Fibroblast of peridontal ligament (primary cell): ENCODE measurements at regions not wholly inside any gene's neighbourhood (a gene's known extent, or its start where the extent isn't known, plus 50 kb on each side); places are given as distances from the start of the nearest gene placed in this dataset.
"Not testable (repeated sequence)": the region's sequence is repeated elsewhere in the genome, so short reads cannot be mapped to it uniquely, and the experiment has no call there.

ENCODE experiments used
- DNase-seq: peaks from one replicate; pipeline ENCODE4 v3.0.0-alpha.2; 2010; ENCODE audit errors: extremely low read depth

DNA sequence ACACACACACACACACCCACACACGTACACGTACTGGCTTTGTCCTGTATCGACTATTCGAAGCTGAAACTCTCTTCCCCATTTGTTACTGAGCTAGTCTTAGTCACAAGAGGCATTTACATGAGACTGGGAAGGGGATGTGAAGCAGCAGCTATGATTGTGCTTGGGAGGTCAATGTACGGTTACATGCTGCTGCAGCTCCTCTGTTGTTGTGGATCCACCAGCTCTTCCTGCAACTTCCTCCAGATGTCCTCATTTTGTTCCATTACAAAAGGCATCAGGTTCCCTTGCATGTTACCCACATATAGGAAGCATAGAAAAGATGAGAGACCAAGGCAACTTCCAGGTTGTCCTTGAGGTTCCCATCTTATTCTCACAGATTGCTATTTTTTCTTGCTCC, 612.4 kb upstream of the IMPG1 start:
- DNase-seq = no peak

DNA sequence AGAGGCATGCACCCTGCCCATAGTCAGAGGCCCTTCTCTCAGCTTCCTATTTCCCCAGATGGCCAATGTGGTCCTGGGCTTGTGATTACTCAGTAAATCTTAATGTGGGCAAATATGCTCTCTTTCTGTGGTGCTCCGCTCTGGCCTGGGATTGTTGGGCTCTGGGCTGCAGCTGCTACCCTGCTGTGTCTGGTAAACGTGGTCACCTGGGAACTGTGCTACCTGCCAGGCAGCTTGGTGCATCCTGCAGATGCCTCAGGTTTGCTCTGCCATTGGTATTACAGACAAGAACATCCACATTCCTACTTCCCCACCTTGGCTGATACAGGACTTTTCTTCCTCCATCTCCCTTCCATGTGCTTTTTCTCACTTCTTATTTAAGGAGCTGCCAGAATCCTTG, 611.5 kb upstream of the IMPG1 start:
- DNase-seq = no peak

DNA sequence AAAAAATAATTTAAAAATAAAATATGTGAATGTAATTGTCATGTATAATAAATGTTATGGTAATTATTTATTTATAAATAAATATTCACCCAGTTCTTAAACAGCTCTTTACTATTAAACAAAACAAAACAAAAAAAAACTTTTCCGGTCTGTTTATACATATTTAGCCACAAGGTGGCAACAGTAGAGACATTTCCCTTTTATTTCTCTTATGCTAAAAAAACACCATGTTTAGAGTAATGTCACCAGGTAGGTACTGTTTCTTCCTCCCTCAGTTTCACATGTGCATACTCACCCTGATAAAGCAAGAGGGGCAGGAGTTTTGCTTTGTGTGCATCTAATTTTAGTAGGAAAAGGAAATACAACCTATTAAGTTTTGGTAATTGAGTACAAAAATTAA, 610.4 kb upstream of the IMPG1 start:
- DNase-seq = peak; percentile 11

DNA sequence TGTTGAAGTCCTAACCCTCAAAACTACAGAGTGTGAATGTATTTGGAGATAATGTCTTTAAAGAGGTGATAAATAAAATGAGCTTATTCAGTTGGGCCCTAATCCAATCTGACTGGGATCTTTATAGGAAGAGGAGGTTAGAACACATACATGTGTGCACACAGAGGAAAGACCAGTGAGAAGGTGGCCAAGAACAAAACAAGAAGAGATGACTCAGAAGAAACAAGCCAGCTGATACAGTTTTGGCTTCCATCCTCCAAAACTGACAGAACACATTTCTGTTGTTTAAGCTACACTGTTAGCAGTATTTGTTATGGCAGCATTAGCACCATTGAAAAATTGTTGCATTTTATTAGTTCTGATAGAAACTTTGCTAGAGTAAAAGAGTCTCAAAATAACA, 609.3 kb upstream of the IMPG1 start:
- no peak for DNase-seq

- no peak for DNase-seq
Observed at GRCh38 chr6:76677017-76677416, 604.6 kb upstream of the IMPG1 start.

- no peak for DNase-seq
Observed at GRCh38 chr6:76671751-76672150, 599.3 kb upstream of the IMPG1 start.

DNA sequence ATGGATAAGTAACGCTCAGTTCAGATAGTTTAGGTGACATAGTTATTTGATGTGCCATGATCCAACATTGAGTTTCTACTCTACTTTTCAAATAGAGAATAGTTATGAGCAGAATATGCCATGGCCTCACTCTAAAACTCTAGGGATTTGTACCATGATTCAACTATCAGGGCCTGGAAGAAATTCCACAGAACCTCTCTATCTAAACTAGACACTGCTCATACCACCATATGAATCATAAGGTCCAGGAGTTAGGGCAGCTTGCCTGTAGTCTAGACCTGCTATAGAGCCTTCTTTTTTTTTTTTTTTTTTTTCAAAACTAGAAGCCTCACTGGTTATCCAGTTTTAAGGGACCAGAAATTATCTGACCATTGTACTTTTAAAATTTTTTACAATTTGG, 571.8 kb upstream of the IMPG1 start:
- no peak for DNase-seq

DNA sequence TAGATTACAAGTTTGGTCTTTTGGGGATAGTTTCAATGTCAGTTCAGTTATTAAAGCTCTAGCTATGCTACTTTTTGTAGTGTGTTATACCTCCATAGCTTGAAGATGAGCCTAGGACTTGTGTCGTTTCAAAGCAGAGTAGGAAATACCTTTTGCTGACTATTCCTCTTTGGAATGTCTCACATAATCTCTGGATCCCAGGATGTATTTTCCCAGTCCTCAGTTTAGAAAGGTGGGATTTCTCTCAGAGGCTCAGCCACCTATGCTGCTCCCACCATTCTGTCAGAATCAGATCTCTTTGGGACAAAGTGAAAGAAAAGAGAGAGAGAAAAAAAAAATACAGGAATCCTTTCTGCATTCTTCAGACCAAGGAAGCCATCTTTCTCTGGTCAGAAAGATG, 567.5 kb upstream of the IMPG1 start:
- no peak for DNase-seq

DNA sequence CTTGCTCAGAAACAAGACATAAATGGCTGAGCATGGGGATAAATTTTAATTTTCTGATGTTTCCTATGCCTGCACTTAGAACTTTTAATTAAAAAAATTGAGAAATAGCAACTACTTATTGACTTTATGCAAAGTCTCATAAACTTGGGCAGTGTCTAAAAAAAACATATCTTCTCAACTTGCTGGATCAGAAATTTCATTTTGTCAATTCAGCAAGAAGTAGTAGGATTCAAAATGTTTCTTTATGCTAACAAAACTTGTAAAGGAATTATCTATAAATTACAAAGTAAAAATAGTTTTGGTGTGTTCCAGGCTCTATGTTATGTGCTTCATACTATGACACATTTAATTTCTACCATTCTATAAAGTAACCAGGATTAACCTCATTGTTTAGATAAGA, 562.2 kb upstream of the IMPG1 start:
- DNase-seq = no peak

DNA sequence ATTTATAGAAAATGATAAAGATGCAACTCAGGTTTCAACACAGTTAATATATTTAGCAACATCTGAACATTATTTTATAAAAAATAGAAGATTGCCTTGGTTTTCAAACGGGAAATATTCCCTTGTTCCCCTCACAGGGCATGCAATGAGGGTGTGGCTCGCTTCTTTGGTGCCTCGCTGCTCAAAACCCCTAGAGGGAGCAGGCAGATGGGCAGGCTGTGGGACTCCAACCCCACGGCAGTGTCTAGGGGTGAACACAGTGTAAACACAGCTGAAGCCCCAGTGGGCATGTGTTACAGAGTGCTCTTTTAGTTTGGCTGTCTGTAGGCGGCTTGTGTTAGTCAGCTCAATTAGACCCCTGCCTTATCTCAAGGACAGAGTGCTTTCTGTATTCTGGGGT, 560.8 kb upstream of the IMPG1 start:
- DNase-seq = no peak

- DNase-seq = no peak
Observed at GRCh38 chr6:76631622-76632021, 559.2 kb upstream of the IMPG1 start.

DNA sequence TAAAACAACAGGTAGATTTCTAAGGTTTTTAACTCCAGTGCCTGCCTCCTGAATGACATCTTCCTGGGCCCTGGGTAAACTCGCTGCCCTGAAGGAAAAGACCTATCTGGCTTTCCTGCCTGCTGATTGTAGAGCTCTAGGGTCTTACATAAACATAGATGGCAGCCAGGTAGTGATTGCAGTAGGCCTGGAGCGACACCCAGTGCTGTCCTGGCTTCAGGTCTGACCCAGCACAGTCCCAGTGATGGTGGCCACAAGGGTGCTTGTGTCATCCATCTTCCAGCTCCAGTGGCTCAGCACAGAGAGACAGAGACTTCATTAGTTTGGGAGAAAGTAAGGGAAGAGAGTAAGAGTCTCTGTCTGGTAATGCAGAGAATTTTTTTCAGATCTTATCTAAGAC, 542.9 kb upstream of the IMPG1 start:
- no peak for DNase-seq

DNA sequence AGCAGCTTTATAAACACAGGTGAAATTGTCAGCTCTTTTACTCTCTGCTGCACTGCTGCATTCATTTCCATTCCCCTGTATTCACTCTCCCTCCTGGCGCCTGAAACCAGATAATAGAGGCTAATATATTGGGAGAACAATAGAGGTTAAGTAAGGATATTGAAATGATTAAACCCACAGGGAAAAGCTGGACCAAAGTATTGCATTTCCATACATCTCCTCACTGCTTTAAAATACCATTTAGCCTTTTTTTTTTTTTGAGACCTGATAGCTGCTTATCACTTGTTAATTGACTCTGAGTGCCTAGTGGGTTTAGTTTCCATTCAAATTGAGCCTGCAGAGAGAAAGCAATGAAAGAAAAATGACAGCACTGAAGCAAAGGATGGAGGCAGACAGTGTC, 540.5 kb upstream of the IMPG1 start:
- DNase-seq = no peak

GRCh38 chr6:76609160-76609559, 536.7 kb upstream of the IMPG1 start:
- DNase-seq = no peak

GRCh38 chr6:76594109-76594508, 521.6 kb upstream of the IMPG1 start:
- DNase-seq = no peak

DNA sequence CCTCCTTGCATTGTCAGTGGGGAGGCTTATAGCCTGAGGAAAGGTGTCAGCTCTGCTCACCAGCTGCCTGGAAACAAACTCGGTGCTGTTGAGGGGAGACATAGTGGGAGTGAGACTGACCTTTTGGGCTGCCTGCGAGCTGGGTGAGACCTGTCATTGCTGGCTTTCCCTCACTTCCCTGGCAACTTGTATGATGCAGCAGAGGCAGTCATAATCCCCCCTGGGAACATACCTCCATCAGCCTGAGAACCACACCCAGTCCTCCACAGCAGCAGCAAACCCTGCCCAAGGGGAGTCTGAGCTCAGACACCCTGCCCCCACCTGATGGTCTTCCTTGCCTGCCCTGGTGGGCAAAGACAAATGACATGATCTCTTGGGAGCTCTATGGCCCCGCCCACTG, 521.2 kb upstream of the IMPG1 start:
- no peak for DNase-seq

GRCh38 chr6:76592566-76592965, 520.1 kb upstream of the IMPG1 start:
- no peak for DNase-seq

DNA sequence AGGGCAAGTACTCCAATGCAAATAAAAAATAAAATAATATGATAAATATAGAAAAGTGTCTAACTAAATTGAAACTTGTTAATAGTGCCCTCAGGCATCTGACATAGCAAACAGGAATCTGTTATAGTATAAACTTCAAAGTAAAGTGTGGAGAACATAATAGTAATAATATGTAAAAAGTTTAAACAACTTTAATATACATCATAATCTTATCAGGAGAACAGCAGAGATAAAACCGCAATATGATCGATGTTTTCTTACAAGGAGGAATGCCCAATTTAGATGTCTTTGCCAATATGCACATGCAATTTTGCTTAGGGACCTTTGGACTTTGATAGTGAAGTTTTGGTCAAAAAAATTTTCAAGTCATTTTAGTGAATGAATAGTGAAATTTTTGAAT, 514.8 kb upstream of the IMPG1 start:
- DNase-seq = no peak

DNA sequence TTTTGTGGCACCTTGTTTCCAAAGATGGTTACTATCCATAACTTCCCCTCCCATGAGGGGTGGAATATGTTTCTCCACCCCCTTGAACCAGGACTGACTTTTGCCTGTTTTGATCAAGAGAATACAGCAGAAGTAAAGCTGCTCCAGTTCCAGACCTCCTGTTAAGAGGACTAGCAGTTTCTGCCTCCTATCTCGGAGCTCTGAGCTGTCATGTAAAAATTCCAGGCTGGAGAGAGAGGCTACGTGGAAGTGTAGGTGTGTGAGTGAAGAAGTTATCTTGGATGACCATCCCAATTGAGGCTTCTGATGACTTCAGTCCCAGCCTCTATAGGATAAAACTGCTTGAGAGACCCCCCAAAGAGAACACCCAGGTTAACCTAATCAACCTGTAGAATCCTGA, 511.7 kb upstream of the IMPG1 start:
- no peak for DNase-seq

DNA sequence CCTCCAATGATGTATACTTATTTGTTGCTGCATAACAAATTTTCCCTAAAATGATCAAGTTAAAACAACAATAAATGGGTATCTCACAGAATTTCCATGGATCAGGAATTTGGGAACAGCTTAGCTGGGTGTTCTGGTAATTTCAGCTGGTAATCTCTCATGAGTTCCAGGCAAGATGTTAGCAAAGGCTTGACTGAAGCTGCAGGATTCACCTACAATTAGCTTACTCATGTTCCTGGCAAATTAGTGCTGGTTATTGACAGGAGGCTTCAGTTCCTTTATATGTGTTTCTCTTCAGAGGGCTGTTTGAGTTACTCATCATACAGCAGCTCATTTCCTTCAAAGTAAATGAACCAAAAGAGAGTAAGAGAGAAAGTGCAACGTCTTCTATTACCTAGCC, 506.3 kb upstream of the IMPG1 start:
- DNase-seq = no peak

GRCh38 chr6:76574746-76575145, 502.3 kb upstream of the IMPG1 start:
- DNase-seq = no peak

- no peak for DNase-seq
Observed at GRCh38 chr6:76565932-76566331, 493.5 kb upstream of the IMPG1 start.

- not testable (repeated sequence) for DNase-seq
Observed at GRCh38 chr6:76562371-76562770, 489.9 kb upstream of the IMPG1 start.

DNA sequence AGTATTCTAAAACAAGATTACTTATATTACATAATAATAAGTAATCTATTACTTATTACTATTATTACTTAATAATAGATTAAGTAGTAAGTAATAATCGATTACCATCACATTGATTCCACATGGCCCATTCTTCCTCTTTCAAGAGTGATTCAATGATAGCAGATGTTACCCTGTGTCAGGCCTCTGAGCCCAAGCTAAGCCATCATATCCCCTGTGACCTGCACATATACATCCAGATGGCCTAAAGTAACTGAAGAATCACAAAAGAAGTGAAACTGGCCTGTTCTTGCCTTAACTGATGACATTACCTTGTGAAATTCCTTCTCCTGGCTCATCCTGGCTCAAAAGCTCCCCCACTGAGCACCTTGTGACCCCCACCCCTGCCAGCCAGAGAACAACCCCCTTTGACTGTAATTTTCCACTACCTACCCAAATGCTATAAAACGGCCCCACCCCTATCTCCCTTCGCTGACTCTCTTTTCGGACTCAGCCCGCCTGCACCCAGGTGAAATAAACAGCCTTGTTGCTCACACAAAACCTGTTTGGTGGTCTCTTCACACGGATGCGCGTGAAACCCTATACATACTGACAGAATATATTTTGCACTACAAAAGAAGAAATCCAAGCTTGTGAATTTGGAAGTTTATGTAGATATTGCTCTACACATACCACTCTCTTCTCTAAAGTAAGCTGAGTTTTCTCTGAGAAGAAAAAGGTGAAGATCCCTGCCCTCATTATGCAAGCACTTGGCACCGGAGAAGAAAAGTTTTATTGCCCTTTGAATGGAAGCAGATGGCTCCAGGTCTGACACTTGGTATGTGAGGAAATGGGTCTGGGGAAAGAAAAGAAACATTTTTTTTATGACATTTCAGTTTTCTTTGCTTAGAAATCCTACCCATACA, 488.6 kb upstream of the IMPG1 start:
- DNase-seq = not testable (repeated sequence)
